Fibroblast of skin of left quadriceps (primary cell): ENCODE measurements at regions not wholly inside any gene's neighbourhood (a gene's known extent, or its start where the extent isn't known, plus 50 kb on each side); places are given as distances from the start of the nearest gene placed in this dataset.
"Not testable (repeated sequence)": the region's sequence is repeated elsewhere in the genome, so short reads cannot be mapped to it uniquely, and the experiment has no call there.

Experiments
- DNase-seq, 2 experiments: peaks; one replicate each; pipeline ENCODE4 v3.0.0-alpha.2; 2013; ENCODE audit warnings: low read depth in 2 of 2

- DNase-seq: no peak
Measured at GRCh38 chr5:147081311-147081764, 153.5 kb upstream of the STK32A start.

DNA sequence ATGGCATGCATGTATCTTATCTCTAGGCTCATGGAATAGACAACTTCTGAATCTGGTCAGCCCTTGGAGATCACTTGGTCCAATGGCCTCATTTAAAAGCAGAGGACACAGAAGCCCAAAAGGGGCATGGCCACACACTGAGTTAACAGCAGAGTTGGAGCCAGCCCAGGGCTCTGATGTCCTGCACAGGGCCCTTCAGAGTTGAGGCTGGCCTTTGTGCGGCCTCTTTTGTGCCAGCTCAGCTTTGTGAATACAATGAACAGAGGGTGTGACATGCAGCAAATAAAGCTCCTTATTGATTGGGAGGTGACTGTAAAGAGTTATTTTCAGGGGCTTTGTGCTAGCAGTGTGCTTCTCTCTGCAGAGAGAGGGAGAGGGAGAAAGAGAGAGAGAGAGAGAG lies 150.1 kb upstream of the STK32A start:
- no peak for DNase-seq

- no peak for DNase-seq
Measured at GRCh38 chr5:147085409-147085808, 149.4 kb upstream of the STK32A start.

- no peak for DNase-seq
Measured at GRCh38 chr5:147092044-147092443, 142.8 kb upstream of the STK32A start.

GRCh38 chr5:147093138-147093537 lies 141.7 kb upstream of the STK32A start:
- peak in 1 of 2 experiments; percentile 1 for DNase-seq

GRCh38 chr5:147095740-147096139 lies 139.1 kb upstream of the STK32A start:
- no peak for DNase-seq

DNA sequence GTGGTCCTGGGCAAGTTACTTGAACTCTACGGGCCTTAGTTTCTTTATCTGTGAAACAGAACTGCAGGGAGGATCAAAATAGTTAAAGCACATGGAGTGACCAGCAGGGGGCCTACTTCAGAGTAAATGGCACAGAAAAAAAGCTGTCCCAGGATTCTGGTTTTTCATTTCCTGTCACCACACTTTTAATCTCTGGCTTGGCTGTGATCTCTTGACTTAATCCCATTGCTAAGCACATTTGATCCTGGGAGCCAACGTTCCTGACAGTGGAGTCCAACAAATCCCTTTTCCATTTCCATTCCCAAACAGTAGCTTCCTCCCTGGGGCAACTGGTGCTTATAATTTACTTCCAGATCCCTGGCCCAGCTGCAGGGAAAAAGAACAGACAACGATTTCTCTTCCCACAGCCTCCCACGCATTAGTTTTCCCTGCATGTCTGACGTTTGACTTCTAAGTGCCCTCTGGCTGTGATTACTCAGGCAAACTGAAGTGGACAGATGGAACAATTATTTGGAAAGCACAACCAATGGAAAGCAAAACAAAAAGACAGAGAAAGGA lies 136.5 kb upstream of the STK32A start:
- DNase-seq: peak in 1 of 2 experiments; percentile 0

- DNase-seq: no peak
Measured at GRCh38 chr5:147101659-147102369, 133.0 kb upstream of the STK32A start.

DNA sequence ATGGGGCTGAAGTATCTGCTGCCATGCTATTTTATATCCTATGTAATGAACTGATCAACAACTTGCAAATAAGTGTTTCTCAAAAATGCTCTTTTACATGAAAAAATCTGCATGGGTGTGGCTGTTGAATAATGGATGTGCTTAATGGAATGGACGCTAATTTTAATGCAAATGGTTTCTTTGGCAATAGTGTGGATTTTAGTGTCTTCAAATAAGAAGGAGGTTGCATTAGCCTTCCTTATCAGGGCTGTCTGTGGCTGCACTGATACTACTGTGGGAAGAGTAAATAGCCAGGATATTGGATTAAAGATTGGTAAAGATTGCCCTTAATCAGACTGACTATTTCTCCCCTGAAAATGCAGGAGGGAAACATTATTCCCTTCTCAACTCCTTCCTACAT lies 121.9 kb upstream of the STK32A start:
- no peak for DNase-seq

- DNase-seq: no peak
Measured at GRCh38 chr5:147113967-147114366, 120.9 kb upstream of the STK32A start.

- not testable (repeated sequence) for DNase-seq
Measured at GRCh38 chr5:147139759-147140158, 95.1 kb upstream of the STK32A start.

DNA sequence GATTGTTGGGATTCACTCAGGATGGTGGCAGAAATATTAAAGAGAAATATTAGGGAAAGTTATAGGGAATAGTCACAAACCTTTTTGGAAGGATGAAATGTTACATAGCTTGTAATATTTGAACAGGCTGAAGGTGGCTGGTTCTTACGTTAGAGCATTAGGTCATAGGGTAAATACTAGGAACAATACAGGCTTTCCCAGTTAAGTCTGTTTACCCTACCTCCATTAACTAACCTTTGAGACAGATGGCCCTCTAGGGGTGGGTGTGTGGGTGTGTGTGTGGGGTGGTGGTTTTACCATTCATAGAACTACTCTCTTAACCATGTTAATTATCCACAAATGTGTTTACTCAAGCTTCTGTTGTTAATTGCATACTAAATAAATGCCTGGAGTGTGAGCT lies 94.3 kb upstream of the STK32A start:
- no peak for DNase-seq

GRCh38 chr5:147141580-147141979 lies 93.2 kb upstream of the STK32A start:
- DNase-seq: not testable (repeated sequence)

DNA sequence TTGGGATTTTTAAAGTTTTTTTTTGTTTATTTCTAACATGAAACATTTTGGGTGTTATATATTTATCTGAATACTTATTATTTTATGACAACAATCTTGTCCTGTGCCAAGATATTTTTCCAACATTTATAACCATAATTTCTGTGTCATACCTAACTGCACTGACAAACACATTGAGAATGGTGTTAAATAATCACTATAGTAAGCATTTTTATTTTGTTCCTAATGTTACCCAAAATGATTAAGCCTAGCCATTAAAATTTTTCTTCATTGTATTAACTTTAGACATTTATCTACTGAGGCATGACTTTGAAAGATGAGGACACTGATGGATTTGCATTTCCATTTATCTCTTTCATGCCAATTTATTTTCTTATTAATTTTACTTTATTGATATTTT lies 91.6 kb upstream of the STK32A start:
- DNase-seq: no peak

DNA sequence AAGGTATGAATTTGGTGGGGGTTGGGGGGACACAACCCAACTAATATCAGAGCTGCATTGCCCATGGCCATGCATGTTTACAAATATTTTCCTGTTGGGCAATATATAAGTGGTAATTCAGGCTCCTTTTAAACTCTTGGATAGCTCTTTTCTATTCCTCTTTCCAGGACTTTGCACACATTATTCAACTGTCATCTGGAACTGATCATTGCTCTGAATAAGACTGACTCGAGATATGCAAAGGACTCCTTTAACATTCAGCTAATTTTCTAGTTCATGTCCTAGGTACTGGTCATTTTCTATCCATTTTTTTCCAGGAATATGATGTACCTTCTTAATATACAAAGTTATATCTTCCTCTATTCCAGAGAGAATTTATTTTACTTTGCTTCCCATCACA lies 89.5 kb upstream of the STK32A start:
- DNase-seq: no peak

DNA sequence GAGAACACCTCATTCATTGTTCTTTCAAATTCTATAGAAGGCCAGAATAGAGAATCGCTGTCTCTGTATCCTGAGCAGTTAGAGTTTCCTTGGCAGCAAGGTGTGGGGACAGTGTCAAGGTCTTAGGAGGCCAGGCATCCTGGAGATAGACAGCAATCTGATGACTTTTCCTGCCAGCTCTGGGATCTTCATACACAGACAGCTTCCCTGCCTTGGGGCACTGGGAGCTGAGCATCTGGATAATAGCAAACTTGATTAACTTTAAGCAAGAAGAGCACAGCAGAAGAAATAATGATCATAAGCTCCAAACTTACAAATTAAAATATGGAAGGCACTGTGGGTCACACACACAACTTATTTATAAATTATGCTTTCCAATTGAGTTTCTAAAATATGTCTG lies 86.1 kb upstream of the STK32A start:
- no peak for DNase-seq

GRCh38 chr5:147152086-147152485 lies 82.7 kb upstream of the STK32A start:
- DNase-seq: no peak

- no peak for DNase-seq
Measured at GRCh38 chr5:147154809-147155208, 80.0 kb upstream of the STK32A start.

DNA sequence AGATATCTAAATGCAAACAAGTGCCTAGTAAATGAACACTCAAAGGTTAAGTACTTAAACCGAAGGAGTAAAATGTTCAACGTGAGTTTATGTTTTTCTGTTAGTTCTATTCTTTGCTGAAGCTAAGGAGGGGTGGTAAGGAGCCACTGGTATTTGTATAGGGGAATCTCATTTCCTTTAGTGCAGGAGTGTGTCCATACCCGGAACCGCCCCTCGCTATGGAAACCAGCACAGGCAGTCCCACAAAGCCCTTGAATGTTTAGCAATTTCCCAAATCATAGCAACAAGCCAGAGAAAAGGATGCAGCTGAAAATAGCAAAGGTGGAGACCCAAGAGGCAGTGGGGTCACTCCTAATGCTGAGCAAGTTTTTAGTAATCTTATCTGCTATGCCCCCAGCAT lies 78.8 kb upstream of the STK32A start:
- DNase-seq: no peak

DNA sequence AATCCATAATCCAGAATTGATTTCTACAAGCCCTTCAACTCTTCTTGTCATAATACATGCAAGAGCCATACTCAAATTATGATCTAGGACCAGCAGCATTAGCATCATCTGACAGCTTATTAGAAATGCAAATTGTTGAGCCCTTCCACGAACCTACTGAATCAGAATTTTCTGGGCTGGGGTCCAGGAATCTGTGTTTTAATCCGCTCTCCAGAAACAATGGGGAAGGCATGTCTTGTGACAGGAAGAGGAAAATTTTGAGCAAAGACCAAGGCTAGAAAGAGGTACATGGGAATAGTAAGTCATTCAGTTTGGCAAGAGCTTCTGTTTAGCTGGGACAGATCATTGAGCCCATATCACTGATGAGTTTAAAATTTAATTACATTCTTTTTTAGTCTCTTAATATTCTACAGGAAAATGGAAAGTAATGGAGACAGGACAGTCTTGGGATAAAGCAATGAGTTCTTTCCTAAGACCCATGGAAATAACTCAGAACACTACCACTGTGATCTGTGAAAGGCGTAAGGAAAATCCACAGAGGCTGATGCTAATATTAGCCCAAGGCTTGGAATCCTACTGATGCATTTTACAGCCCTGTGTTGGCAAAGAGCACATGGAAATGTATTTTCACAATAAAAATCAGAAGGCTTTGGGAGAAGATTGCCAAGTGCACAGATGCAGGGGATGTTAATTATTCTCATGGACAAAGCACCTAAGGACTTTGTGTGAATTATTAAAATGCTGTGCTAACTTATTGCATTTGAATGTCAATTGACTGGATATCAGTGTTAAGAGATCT lies 73.7 kb upstream of the STK32A start:
- no peak for DNase-seq

DNA sequence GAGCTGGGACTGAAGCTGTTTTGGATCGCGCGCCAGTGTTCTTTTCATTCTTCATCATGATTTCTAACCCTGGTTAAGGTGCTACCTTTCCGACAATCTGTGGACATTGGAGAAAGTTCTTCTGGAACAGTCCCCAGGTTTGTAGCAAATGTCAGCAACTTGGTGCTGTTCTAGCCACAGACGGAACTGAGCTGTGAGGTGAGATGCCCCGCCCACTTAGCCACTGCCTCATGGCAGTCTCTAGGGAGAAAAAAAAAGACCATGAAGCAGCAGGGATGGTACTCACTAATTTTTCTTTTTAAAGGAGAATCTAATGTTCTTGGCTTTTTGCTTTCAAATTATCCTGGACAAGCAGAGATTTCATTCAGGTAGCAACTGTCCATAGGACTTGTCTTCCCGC lies 72.1 kb upstream of the STK32A start:
- DNase-seq: no peak

- no peak for DNase-seq
Measured at GRCh38 chr5:147167529-147167928, 67.3 kb upstream of the STK32A start.
